Activated CD8-positive, alpha-beta memory T cell treated with anti-CD3 and anti-CD28 coated beads, Interleukin-2, amount 10 ng/mL, durations not matched to agents 7 days and 5 days (primary cell): ENCODE measurements at regions not wholly inside any gene's neighbourhood (a gene's known extent, or its start where the extent isn't known, plus 50 kb on each side); places are given as distances from the start of the nearest gene placed in this dataset.
A peak's percentile ranks its signal among the peaks of the same experiment; 100 is the strongest.
"Not testable (repeated sequence)": the region's sequence is repeated elsewhere in the genome, so short reads cannot be mapped to it uniquely, and the experiment has no call there.

ENCODE experiments used
- ATAC-seq: fragments of 150-1000 bp; cut with Tn5 transposase; one replicate; pipeline ENCODE4 v1.10.0; 2021; ENCODE audit warnings: moderate library complexity
- CTCF ChIA-PET: fragments of 350-600 bp; sonication (Branson Sonifier 250); formaldehyde crosslinking; loops from one replicate; lab custom pipeline; 2021; ENCODE audit warnings: antibody characterized with exemption; lab: Charles Lee
- DNase-seq: peaks from one replicate; pipeline ENCODE4 v3.0.0-alpha.2; 2020
- H3K27ac Mint-ChIP-seq: one replicate; pipeline ENCODE4 v1.8.0; 2021; ENCODE audit warnings: mild to moderate bottlenecking, mixed read lengths
- H3K27me3 Mint-ChIP-seq: one replicate; pipeline ENCODE4 v1.8.0; 2021; ENCODE audit warnings: mixed read lengths
- H3K36me3 Mint-ChIP-seq: one replicate; pipeline ENCODE4 v1.8.0; 2021; ENCODE audit warnings: mild to moderate bottlenecking, mixed read lengths
- H3K4me1 Mint-ChIP-seq: one replicate; pipeline ENCODE4 v1.8.0; 2021; ENCODE audit warnings: mixed read lengths
- H3K4me3 Mint-ChIP-seq: one replicate; pipeline ENCODE4 v1.8.0; 2021; ENCODE audit warnings: mild to moderate bottlenecking, moderate library complexity, mixed read lengths
- H3K9me3 Mint-ChIP-seq: one replicate; pipeline ENCODE4 v1.8.0; 2022; ENCODE audit warnings: low read depth, mixed read lengths

DNA sequence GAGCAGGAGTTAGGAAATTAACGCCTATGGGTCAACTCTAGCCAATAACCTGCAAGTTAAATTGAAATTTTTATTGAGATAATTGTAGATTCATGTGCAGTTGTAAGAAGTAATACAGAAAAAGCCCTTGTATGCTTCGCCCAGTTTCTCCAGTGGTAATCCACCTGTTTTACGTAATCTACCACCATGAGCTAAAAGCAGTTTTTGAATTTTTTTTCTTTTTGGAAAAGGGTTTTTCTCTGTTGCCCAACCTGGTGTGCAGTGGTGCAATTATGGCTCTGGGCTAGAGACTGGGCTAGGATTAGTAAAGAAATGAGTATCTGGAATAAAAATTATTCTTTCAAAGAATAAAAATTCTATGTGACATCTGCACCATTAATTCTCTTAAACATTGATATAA lies 116.2 kb downstream of the ZFP64 start:
- Mint-ChIP-seq H3K9me3 (no peaks in the 10 kb centered on the region), H3K27ac (no peak overlapping the region), H3K36me3 (no peaks in the 10 kb centered on the region), H3K4me1 (no peaks in the 10 kb centered on the region), H3K4me3 (no peak overlapping the region), H3K27me3 (no peaks in the 10 kb centered on the region)
- CTCF ChIA-PET, result no interaction called here
- ATAC-seq, result no peak
- no peak for DNase-seq

DNA sequence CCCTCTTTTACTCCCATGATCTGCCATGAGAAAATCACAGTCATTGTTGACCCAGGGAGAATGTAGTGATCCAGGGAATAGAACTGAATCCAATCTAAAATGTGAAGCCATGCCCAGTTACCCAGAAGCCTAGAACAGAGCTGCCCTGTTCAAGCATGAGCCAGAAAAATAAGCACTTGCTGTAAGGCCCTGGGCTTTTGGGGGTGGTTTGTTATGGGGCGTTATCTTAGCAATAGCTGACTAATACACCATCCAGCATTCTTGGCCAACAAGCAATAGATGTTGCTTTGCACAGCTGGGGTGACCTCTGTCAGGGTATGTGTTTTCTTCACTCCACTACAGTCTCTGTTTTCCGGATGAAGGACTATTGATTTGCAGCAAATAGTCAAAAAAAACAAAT lies 120.4 kb downstream of the ZFP64 start:
- no peak for DNase-seq
- Mint-ChIP-seq H3K36me3 (no peaks in the 10 kb centered on the region), H3K4me3 (no peak overlapping the region), H3K4me1 (no peaks in the 10 kb centered on the region), H3K27me3 (no peaks in the 10 kb centered on the region), H3K27ac (no peak overlapping the region), H3K9me3 (no peaks in the 10 kb centered on the region)
- no peak for ATAC-seq
- CTCF ChIA-PET, result no interaction called here

DNA sequence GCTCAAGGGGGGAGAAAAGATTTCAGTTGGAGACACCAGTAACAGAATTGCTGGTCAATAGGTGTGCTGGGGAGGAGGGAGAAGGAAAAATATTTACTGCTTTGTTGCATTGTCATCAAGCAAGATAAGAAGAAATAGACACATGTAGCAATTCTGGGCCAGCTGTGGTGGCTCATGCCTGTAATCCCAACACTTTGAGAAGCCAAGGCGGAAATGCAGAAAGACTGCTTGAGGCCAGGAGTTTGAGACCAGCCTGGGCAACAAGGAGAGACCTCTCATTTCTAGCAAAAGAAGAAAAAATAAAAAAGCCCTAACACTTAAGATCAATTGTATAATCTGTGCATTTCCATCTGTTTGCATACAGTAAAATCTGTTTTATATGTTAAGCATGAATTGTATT lies 126.6 kb downstream of the ZFP64 start:
- DNase-seq (no peak), ATAC-seq (no peak)
- Mint-ChIP-seq H3K4me3 (no peak overlapping the region), H3K4me1 (no peaks in the 10 kb centered on the region), H3K27ac (no peak overlapping the region), H3K9me3 (no peaks in the 10 kb centered on the region), H3K27me3 (peaks cover 3% of the 10 kb centered on the region), H3K36me3 (no peaks in the 10 kb centered on the region)
- CTCF ChIA-PET, result no interaction called here

- ATAC-seq (no peak), DNase-seq (no peak)
- Mint-ChIP-seq H3K9me3 (no peaks in the 10 kb centered on the region), H3K36me3 (no peaks in the 10 kb centered on the region), H3K4me3 (no peak overlapping the region), H3K4me1 (no peaks in the 10 kb centered on the region), H3K27me3 (peaks cover 3% of the 10 kb centered on the region), H3K27ac (no peak overlapping the region)
- CTCF ChIA-PET, result interaction anchor here (1.0 to 1.5 kb wide), 2 partner anchors 22 to 266 kb away, joined by 3 to 4 read pairs; no protein-coding TSS in a partner anchor
These were observed 128.9 kb downstream of the ZFP64 start for GRCh38 chr20:52062452-52063209.

GRCh38 chr20:52060794-52061714 lies 130.5 kb downstream of the ZFP64 start:
- ATAC-seq (no peak), DNase-seq (no peak)

GRCh38 chr20:52057133-52057532 lies 134.4 kb downstream of the ZFP64 start:
- H3K9me3 Mint-ChIP-seq, ATAC-seq, DNase-seq, H3K27ac Mint-ChIP-seq, H3K27me3 Mint-ChIP-seq, CTCF ChIA-PET, H3K4me3 Mint-ChIP-seq: not testable (repeated sequence)
- peaks cover 11% of the 10 kb centered on the region for H3K4me1 Mint-ChIP-seq
- H3K36me3 Mint-ChIP-seq, result peaks cover 13% of the 10 kb centered on the region

More at GRCh38 chr20:52060794-52061714, 130.5 kb downstream of the ZFP64 start:
- Mint-ChIP-seq H3K27me3 (peaks cover 3% of the 10 kb centered on the region), H3K36me3 (peaks cover 9% of the 10 kb centered on the region), H3K4me3 (no peak overlapping the region), H3K27ac (no peak overlapping the region), H3K4me1 (no peaks in the 10 kb centered on the region), H3K9me3 (peaks cover 5% of the 10 kb centered on the region)
- CTCF ChIA-PET, result interaction anchor here (1.5 kb wide), 1 partner anchor 265 kb away, joined by 4 read pairs; no protein-coding TSS in a partner anchor

DNA sequence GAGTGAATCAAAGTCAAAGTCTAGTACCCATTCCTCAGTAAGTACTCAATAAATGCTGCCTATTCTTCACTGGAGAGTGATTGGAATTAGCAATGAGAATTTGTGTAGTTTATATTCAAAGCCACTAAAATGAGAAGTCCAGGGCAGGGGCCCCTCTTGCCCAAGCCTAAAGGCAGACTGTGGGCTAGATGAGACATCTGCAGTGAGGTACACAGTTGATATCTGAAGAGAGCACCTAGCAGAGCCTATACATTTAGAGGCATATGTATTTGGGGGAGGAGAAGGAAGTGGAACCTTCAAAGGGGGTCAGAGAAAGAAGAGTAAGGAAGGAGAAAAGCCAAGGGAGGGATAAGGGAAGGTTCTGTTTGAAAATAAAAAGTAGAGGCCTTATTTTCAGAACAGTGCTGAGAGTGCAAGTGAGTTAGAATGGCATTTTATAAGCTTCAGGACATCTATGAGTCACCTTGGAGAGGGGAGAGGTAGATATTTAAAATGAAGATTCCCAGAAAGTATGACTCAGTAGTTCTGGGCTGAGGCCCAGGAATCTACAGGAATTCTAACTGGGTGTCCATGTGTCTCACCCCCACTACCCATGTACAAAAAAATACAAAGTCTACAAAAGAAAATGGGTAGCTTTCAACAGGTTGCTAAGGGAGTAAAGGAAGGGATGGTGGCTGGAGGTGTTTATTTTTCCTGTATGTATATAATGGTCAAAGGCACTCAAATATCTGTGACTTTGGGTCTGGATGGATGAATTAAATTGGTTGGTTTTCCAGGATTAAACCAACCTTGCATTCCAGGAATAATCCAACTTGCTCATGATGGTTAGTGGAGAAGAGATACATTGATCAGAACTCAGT lies 135.1 kb downstream of the ZFP64 start:
- H3K9me3 Mint-ChIP-seq, result peaks cover 9% of the 10 kb centered on the region
- H3K36me3 Mint-ChIP-seq, result peaks cover 13% of the 10 kb centered on the region
- peaks cover 11% of the 10 kb centered on the region for H3K4me1 Mint-ChIP-seq
- no peak for ATAC-seq
- no peaks in the 10 kb centered on the region for H3K27me3 Mint-ChIP-seq
- CTCF ChIA-PET, result no interaction called here
- H3K27ac Mint-ChIP-seq, result no peak overlapping the region
- H3K4me3 Mint-ChIP-seq, result no peak overlapping the region
- no peak for DNase-seq

GRCh38 chr20:52054123-52054522 lies 137.5 kb downstream of the ZFP64 start:
- peak; percentile 97 for ATAC-seq
- CTCF ChIA-PET, result no interaction called here
- Mint-ChIP-seq H3K27me3 (peaks cover 4% of the 10 kb centered on the region), H3K4me1 (peaks cover 11% of the 10 kb centered on the region), H3K9me3 (peaks cover 9% of the 10 kb centered on the region), H3K27ac (no peak overlapping the region), H3K4me3 (no peak overlapping the region), H3K36me3 (peaks cover 13% of the 10 kb centered on the region)
- DNase-seq, result peak; percentile 88

- no peak for ATAC-seq
- Mint-ChIP-seq H3K36me3 (no peaks in the 10 kb centered on the region), H3K27me3 (peaks cover 28% of the 10 kb centered on the region), H3K4me3 (no peak overlapping the region), H3K9me3 (no peaks in the 10 kb centered on the region), H3K27ac (no peak overlapping the region), H3K4me1 (peaks cover 23% of the 10 kb centered on the region)
- CTCF ChIA-PET, result no interaction called here
- DNase-seq, result no peak
These were observed 142.4 kb downstream of the ZFP64 start for GRCh38 chr20:52049001-52049731.

DNA sequence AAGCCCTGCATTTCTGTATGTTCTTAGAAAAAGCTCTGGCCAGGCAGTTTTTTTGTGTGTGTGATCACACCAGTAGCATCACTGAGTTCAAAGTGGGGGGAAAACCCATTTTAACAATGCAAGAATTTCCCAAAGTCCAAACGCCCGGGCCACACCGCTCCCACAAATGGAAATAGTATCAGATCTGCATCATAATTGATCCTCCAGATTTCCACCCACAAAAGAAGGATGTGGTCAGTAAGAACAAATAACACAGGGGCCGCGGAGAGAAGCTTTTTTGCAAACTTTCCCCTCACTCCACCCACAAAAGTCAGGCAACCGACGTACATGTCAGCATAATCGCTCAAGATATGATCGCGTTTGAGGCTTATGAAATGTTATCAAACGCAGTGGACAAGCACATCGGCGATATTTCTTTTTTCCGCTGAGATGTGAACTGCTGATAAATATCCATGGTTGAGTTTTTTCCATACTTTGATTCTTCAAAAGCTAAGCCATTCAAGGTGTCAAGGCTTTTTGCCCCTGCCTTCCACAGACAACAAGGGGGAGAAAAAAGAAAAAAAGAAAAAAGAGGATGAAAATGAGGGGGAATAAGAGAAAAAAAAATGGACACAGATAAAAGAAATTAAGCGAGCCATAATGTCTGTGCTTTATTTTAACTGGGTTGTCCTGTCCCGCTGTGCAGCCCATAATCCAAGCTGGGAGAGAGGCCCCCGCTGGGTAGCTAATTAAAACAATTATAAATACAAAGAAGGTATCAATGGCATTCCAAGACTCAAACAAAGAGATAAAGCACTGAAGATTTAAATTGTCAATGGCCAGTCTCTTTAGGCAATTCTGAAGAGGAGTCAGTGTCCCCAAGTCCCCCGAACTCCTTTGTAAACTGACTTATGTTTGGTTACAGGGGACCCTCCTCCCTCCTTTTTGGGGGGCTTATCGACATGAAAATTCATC lies 143.5 kb downstream of the ZFP64 start:
- Mint-ChIP-seq H3K4me1 (peaks cover 14% of the 10 kb centered on the region), H3K27me3 (peaks cover 28% of the 10 kb centered on the region), H3K4me3 (no peak overlapping the region), H3K9me3 (no peaks in the 10 kb centered on the region), H3K27ac (no peak overlapping the region), H3K36me3 (no peaks in the 10 kb centered on the region)
- DNase-seq, result peak; percentile 59
- CTCF ChIA-PET, result no interaction called here
- peak; percentile 51 for ATAC-seq

DNA sequence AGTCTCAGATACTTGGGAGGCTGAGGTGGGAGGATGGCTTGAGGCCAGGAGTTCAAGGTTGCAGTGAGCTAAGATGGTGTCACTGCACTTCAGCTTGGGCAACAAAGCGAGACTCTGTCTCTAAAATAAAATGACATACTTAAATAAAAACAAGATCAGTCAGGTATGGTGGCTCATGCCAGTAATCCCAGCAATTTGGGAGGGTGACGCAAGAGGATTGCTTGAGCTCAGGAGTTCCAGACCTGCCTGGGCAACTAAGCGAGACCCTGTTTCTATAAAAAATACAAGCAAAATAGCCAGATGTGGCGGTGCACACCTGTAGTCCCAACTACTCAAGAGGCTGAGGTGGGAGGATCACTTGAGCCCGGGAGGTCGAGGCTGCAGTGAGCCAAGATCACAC lies 149.6 kb downstream of the ZFP64 start:
- H3K4me3 Mint-ChIP-seq, result no peak overlapping the region
- CTCF ChIA-PET, result interaction anchor here (1.1 kb wide), 1 partner anchor 58 kb away, joined by 3 read pairs; no protein-coding TSS in a partner anchor
- ATAC-seq, result no peak
- no peak overlapping the region for H3K27ac Mint-ChIP-seq
- H3K36me3 Mint-ChIP-seq, result no peaks in the 10 kb centered on the region
- H3K4me1 Mint-ChIP-seq, result no peaks in the 10 kb centered on the region
- DNase-seq, result no peak
- H3K9me3 Mint-ChIP-seq, result no peaks in the 10 kb centered on the region
- peaks cover 7% of the 10 kb centered on the region for H3K27me3 Mint-ChIP-seq

- DNase-seq (no peak), ATAC-seq (no peak)
- Mint-ChIP-seq H3K27ac (no peak overlapping the region), H3K36me3 (no peaks in the 10 kb centered on the region), H3K4me1 (no peaks in the 10 kb centered on the region), H3K4me3 (no peak overlapping the region), H3K9me3 (no peaks in the 10 kb centered on the region), H3K27me3 (peaks cover 2% of the 10 kb centered on the region)
- CTCF ChIA-PET, result no interaction called here
These were observed 151.8 kb downstream of the ZFP64 start for GRCh38 chr20:52039790-52040189.
